Coronary artery (tissue), 2 donors: ENCODE measurements at regions not wholly inside any gene's neighbourhood (a gene's known extent, or its start where the extent isn't known, plus 50 kb on each side); places are given as distances from the start of the nearest gene placed in this dataset.

Source experiments
- DNase-seq: peaks from one replicate; pipeline ENCODE4 v3.0.0-alpha.2; 2017; ENCODE audit warnings: low spot score
- H3K27ac ChIP-seq, 2 donors: fragments of 200-600 bp; sonication (generic); one replicate each; pipeline ENCODE4 v1.5.1; 2016 to 2019
- H3K4me3 ChIP-seq: fragments of 200-600 bp; sonication (generic); 2 replicates; pipeline ENCODE4 v1.5.1; 2016; ENCODE audit warnings: mild to moderate bottlenecking, moderate library complexity
- TF ChIP-seq, protein P1 (sequence below): fragments of 200-600 bp; sonication (generic); IDR thresholded peaks from one replicate; pipeline ENCODE4 v1.5.1; 2019; ENCODE audit warnings: antibody characterized with exemption

DNA sequence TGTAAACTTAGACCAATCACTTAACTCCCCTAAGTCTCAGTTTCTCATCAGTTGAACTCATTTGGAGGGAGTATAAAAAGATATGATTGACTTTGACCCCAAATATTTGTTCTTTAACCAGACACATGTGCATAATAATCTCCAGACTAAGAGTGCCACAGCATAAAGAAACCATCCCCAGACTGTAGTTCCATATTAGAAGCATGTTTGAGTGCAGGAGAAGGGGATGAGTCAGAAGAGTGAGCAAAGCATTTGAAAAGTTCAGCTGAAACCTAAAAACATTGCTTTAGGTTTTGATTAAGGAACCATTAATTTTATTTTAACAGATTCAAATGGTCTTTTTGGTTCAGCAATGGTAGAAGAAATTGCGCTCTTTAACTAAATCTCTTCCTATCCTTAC lies 654.8 kb downstream of the UTRN start:
- no peak for DNase-seq
- H3K27ac ChIP-seq: no peak overlapping the region
- TF ChIP-seq, protein P1, sequence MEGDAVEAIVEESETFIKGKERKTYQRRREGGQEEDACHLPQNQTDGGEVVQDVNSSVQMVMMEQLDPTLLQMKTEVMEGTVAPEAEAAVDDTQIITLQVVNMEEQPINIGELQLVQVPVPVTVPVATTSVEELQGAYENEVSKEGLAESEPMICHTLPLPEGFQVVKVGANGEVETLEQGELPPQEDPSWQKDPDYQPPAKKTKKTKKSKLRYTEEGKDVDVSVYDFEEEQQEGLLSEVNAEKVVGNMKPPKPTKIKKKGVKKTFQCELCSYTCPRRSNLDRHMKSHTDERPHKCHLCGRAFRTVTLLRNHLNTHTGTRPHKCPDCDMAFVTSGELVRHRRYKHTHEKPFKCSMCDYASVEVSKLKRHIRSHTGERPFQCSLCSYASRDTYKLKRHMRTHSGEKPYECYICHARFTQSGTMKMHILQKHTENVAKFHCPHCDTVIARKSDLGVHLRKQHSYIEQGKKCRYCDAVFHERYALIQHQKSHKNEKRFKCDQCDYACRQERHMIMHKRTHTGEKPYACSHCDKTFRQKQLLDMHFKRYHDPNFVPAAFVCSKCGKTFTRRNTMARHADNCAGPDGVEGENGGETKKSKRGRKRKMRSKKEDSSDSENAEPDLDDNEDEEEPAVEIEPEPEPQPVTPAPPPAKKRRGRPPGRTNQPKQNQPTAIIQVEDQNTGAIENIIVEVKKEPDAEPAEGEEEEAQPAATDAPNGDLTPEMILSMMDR: no peak
- no peak overlapping the region for H3K4me3 ChIP-seq

DNA sequence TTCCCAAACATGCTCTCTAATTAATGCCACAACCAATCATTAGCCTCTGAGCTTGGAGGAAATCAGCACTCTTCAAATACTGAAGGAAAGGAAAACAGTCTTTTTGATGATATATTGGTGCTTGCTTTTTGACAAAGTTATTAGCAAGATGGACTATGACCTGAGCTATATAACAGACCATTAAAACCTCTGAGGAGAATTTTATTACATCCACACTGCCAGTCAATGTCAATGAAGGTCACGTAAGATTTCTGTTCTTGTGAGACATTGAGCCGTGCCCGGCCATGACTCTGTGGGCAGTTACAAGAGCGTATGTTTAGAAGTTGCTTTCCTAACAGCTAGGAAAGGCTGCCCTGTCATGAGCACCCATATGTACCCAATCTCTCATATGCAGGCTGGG lies 659.0 kb downstream of the UTRN start:
- no peak for DNase-seq
- Histone ChIP-seq H3K4me3 (no peak overlapping the region), H3K27ac (no peak overlapping the region)
- TF ChIP-seq, protein P1: no peak

- TF ChIP-seq, protein P1: no peak
- DNase-seq: no peak
- no peak overlapping the region for H3K4me3 ChIP-seq
- no peak overlapping the region for H3K27ac ChIP-seq
Observed at GRCh38 chr6:144947398-144947976, 662.4 kb downstream of the UTRN start.

DNA sequence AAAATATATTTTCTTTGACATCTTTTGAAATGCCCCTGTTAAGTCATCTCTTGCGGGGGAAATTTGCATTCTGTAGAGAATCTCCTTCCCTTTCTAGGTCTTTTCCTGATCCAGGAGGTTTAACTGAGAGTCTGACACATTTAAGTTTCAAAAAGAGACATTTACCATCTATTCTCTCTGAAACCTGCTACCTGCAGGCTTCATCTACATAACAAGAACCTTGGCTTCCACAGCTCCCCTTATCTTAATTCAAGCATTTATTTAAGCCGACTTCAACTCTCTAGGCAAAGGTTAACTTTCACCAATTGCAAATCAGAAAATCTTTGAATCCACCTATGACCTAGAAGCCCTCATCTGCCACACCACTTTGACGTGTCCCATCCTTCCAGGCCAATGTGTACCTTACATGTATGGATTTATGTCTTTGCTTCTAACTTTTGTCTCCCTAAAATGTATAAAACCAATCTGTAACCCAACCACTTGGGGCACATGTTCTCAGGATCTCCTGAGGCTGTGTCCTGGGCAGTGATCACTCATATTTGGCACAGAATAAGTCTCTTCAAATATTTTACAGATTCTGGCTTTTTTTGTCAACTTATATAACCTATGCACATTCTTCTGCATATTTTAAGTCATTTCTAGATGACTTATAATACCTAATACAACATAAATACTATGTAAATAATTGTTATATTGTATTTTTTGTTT lies 666.7 kb downstream of the UTRN start:
- Histone ChIP-seq H3K4me3 (no peak overlapping the region), H3K27ac (no peak overlapping the region)
- no peak for DNase-seq
- TF ChIP-seq, protein P1: no peak

GRCh38 chr6:144952456-144953240 lies 667.5 kb downstream of the UTRN start:
- no peak overlapping the region for H3K4me3 ChIP-seq
- TF ChIP-seq, protein P1: no peak
- H3K27ac ChIP-seq: no peak overlapping the region
- DNase-seq: no peak

GRCh38 chr6:144953552-144954240 lies 668.6 kb downstream of the UTRN start:
- Histone ChIP-seq H3K27ac (no peak overlapping the region), H3K4me3 (no peak overlapping the region)
- TF ChIP-seq, protein P1: no peak
- no peak for DNase-seq
